ENCODE measurements at regions not wholly inside any gene's neighbourhood (a gene's known extent, or its start where the extent isn't known, plus 50 kb on each side); places are given as distances from the start of the nearest gene placed in this dataset.

GRCh38 chr6:170190046-170190445 is 100.8 kb downstream of the DLL1 start:
- intact Hi-C loops (cut with DNase I), result no loop called here
- TF ChIP-seq, protein P1, sequence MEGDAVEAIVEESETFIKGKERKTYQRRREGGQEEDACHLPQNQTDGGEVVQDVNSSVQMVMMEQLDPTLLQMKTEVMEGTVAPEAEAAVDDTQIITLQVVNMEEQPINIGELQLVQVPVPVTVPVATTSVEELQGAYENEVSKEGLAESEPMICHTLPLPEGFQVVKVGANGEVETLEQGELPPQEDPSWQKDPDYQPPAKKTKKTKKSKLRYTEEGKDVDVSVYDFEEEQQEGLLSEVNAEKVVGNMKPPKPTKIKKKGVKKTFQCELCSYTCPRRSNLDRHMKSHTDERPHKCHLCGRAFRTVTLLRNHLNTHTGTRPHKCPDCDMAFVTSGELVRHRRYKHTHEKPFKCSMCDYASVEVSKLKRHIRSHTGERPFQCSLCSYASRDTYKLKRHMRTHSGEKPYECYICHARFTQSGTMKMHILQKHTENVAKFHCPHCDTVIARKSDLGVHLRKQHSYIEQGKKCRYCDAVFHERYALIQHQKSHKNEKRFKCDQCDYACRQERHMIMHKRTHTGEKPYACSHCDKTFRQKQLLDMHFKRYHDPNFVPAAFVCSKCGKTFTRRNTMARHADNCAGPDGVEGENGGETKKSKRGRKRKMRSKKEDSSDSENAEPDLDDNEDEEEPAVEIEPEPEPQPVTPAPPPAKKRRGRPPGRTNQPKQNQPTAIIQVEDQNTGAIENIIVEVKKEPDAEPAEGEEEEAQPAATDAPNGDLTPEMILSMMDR (IDR thresholded peaks at IDR 0.05), result no peak

DNA sequence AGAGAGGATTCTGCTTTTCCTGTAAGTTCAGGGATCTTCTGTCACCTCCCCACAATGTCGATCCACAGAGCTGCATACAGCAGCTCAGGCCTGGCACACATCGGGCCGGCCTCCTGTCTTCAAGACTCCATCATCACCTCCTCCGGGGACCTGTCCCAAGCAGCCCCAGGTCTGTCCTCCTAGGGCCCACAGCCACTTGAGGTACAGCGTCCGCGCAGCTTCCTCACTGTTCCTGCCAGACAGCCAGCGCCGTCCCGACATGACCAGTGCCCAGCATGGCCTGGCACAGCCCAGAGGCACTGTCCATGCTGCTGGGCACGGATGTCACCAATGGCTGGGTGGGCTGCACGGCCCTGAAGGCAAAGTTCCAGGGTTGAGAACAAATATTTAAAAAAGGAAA is 101.6 kb downstream of the DLL1 start:
- TF ChIP-seq, protein P1 (IDR thresholded peaks at IDR 0.05), result no peak
- TF ChIP-seq POLR2A (IDR thresholded peaks at IDR 0.05) (no peak), POLR2AphosphoS5 (IDR thresholded peaks at IDR 0.05) (no peak), EP300 (IDR thresholded peaks at IDR 0.05) (no peak)

More at GRCh38 chr6:170190046-170190445, 100.8 kb downstream of the DLL1 start:
- Histone ChIP-seq H3K27ac (no peak overlapping the region), H3K4me3 (no peak overlapping the region), H3K27me3 (no peaks in the 10 kb centered on the region), H3K36me3 (no peaks in the 10 kb centered on the region), H3K9me3 (peaks cover 0 to 5% (median 0%) of the 10 kb centered on the region in 4 donors), H3K4me1 (no peaks in the 10 kb centered on the region)
- DNase-seq, result no peak
- 84 to 89% methylated on average over 5 of the region's 5 CpGs for WGBS, 2 donors

GRCh38 chr6:170188571-170189001 is 102.3 kb downstream of the DLL1 start:
- Histone ChIP-seq H3K4me3 (no peak overlapping the region), H3K27me3 (no peaks in the 10 kb centered on the region), H3K36me3 (no peaks in the 10 kb centered on the region), H3K9me3 (peaks cover 0 to 3% (median 0%) of the 10 kb centered on the region in 4 donors), H3K4me1 (no peaks in the 10 kb centered on the region), H3K27ac (no peak overlapping the region)
- no peak for DNase-seq
- TF ChIP-seq EP300 (IDR thresholded peaks at IDR 0.05), result no peak
- TF ChIP-seq POLR2AphosphoS5 (IDR thresholded peaks at IDR 0.05), result no peak
- TF ChIP-seq, protein P1 (IDR thresholded peaks at IDR 0.05), result no peak
- no peak for TF ChIP-seq POLR2A (IDR thresholded peaks at IDR 0.05)
- intact Hi-C loops (cut with DNase I), result no loop called here
- 66 to 70% methylated on average over 6 of the region's 6 CpGs for WGBS, 2 donors

More for the DNA sequence above, 101.6 kb downstream of the DLL1 start:
- WGBS, 2 donors, result 75 to 83% methylated on average over 12 of the region's 12 CpGs
- DNase-seq, result no peak
- H3K27me3 ChIP-seq, result no peaks in the 10 kb centered on the region
- no peak overlapping the region for H3K27ac ChIP-seq
- intact Hi-C loops (cut with DNase I), result no loop called here
- no peaks in the 10 kb centered on the region for H3K36me3 ChIP-seq
- H3K9me3 ChIP-seq, result peaks cover 0 to 4% (median 0%) of the 10 kb centered on the region in 4 donors
- H3K4me3 ChIP-seq, result no peak overlapping the region
- no peaks in the 10 kb centered on the region for H3K4me1 ChIP-seq

DNA sequence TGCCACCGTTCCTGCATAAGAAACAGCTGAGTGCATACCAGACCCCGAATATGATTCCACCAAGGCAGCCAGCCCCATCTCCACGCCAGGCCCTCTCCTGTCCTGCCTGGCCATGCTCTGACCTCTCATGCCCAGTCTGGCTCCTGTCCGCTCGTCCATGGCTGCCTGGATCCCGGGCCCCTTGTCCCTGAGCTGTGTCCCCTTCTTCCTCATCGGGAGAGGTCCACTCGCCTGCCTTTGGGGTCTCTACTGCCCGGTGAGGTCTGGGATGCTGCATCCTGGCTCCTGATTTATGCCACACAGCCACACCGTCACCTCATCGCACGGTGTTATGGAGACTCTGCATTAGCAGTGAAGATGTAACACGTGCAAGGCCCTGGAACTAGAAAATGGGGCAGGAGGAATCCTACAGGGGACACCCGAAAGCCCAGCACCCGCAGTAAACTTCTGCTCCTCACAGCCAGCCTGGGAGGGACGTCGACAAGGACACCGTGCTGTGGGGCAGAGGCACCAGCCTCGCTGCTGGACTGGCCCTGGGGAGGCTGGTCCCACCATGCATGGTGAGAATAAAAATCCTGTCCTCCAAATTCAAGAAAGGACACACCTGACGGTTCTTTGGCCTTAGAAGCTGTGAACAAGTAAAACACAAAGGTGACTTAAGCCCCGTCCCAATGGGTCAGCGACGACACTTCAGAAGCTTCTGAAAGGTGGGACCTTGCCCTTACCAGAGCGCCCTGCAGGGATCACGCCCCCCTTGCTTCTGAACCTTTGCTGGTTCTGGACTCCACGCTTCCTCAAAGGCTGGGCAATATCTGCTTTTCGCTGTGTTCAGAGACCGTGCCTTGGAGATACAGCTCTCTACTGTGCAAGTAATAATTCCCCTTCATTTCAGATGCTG is 103.0 kb downstream of the DLL1 start:
- H3K4me3 ChIP-seq, result no peak overlapping the region
- no peaks in the 10 kb centered on the region for H3K9me3 ChIP-seq
- H3K4me1 ChIP-seq, result no peaks in the 10 kb centered on the region
- intact Hi-C loops (cut with DNase I), result no loop called here
- no peaks in the 10 kb centered on the region for H3K36me3 ChIP-seq
- no peak for DNase-seq
- TF ChIP-seq POLR2A (IDR thresholded peaks at IDR 0.05), result no peak
- TF ChIP-seq POLR2AphosphoS5 (IDR thresholded peaks at IDR 0.05), result no peak
- no peak for TF ChIP-seq EP300 (IDR thresholded peaks at IDR 0.05)
- TF ChIP-seq, protein P1 (IDR thresholded peaks at IDR 0.05), result no peak
- WGBS, 2 donors, result 86 to 89% methylated on average over 28 of the region's 28 CpGs
- H3K27ac ChIP-seq, result no peak overlapping the region
- H3K27me3 ChIP-seq, result no peaks in the 10 kb centered on the region
